ENCODE measurements at regions not wholly inside any gene's neighbourhood (a gene's known extent, or its start where the extent isn't known, plus 50 kb on each side); places are given as distances from the start of the nearest gene placed in this dataset.

GRCh38 chr22:47617186-47617585 lies 854.7 kb downstream of the TBC1D22A start:
- no peaks in the 10 kb centered on the region for H3K9me2 ChIP-seq (replicated peaks; ENCODE audit: low read length)
- no peaks in the 10 kb centered on the region; the same call in 1 of the 2 replicates for H3K27me3 ChIP-seq (ENCODE audit: low read length)
- no peak overlapping the region for H3K27ac ChIP-seq (ENCODE audit: low read length)
- H2AFZ ChIP-seq (ENCODE audit: low read length) = no peak overlapping the region
- ChIA-PET CTCF (no interaction called here), POLR2A (ENCODE audit: unreplicated experiment) (no interaction called here)
- H3K79me2 ChIP-seq (ENCODE audit: low read length) = no peaks in the 10 kb centered on the region
- ATAC-seq (no peak), DNase-seq (no peak)
- no peak overlapping the region for H3K4me3 ChIP-seq (ENCODE audit: low read length)
- H3K36me3 ChIP-seq (ENCODE audit: low read depth, low read length) = no peaks in the 10 kb centered on the region
- no peak overlapping the region for H3K9ac ChIP-seq (ENCODE audit: low read length)
- TF ChIP-seq EZH2 (IDR thresholded peaks at IDR 0.05; ENCODE audit: low read length, unreplicated experiment) (no peak), EZH2phosphoT487 (IDR thresholded peaks at IDR 0.05; ENCODE audit: borderline replicate concordance, low read length) (no peak)
- TF ChIP-seq, protein P1, sequence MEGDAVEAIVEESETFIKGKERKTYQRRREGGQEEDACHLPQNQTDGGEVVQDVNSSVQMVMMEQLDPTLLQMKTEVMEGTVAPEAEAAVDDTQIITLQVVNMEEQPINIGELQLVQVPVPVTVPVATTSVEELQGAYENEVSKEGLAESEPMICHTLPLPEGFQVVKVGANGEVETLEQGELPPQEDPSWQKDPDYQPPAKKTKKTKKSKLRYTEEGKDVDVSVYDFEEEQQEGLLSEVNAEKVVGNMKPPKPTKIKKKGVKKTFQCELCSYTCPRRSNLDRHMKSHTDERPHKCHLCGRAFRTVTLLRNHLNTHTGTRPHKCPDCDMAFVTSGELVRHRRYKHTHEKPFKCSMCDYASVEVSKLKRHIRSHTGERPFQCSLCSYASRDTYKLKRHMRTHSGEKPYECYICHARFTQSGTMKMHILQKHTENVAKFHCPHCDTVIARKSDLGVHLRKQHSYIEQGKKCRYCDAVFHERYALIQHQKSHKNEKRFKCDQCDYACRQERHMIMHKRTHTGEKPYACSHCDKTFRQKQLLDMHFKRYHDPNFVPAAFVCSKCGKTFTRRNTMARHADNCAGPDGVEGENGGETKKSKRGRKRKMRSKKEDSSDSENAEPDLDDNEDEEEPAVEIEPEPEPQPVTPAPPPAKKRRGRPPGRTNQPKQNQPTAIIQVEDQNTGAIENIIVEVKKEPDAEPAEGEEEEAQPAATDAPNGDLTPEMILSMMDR (conservative IDR thresholded peaks at IDR 0.05; ENCODE audit: low read depth, low read length) = no peak
- no peak overlapping the region for H3K4me2 ChIP-seq (ENCODE audit: low read length)
- BruUV-seq (replicated peaks) = no TSS peak
- no peaks in the 10 kb centered on the region for H3K4me1 ChIP-seq (ENCODE audit: insufficient read depth, low read length)
- intact Hi-C loops (cut with micrococcal nuclease) = no loop called here
- H3K9me3 ChIP-seq (ENCODE audit: low read length) = no peaks in the 10 kb centered on the region
- H3F3A ChIP-seq (ENCODE audit: low read length, unreplicated experiment) = no peaks in the 10 kb centered on the region
- no peaks in the 10 kb centered on the region for H4K20me1 ChIP-seq (ENCODE audit: low read length)

DNA sequence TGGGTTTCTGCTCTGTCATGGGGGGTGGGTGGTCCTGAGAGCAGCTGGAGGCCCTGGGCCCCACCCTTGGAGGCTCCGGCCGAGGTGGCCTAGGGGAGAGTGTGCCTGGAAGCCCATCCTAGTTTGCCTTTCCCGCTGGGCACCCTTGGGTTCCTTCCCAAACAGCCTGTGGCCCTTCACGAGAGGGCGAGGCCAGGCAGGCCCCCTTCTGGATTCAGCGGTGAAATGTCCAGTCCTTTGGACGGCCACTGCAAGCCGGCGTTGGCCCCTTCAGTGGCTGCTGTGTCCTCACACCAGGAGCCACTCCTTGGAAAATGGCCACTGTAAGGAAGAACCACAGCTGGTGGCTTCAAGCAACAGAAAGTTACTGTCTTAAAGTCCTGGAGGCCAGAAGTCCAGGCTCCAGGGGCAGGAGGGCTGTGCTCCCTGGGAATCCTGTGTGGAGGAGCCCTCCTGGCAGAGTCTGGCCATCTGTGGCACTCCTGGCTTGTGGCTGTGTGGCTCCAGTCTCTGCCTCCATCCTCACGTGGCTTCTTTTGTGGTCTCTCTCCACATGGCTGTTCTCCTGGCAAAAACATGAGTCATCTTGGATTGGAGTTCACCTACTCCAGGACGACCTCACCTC lies 854.1 kb downstream of the TBC1D22A start:
- H3K27ac ChIP-seq (ENCODE audit: low read length) = no peak overlapping the region
- no peaks in the 10 kb centered on the region; the same call in 1 of the 2 replicates for H3K27me3 ChIP-seq (ENCODE audit: low read length)
- ChIA-PET CTCF (no interaction called here), POLR2A (ENCODE audit: unreplicated experiment) (no interaction called here)
- H3K4me1 ChIP-seq (ENCODE audit: insufficient read depth, low read length) = no peaks in the 10 kb centered on the region
- no peak for DNase-seq
- no peak for ATAC-seq
- no peaks in the 10 kb centered on the region for H3K36me3 ChIP-seq (ENCODE audit: low read depth, low read length)
- intact Hi-C loops (cut with micrococcal nuclease) = no loop called here
- no peaks in the 10 kb centered on the region for H3K79me2 ChIP-seq (ENCODE audit: low read length)
- H3K9me3 ChIP-seq (ENCODE audit: low read length) = no peaks in the 10 kb centered on the region
- no peaks in the 10 kb centered on the region for H3F3A ChIP-seq (ENCODE audit: low read length, unreplicated experiment)
- H4K20me1 ChIP-seq (ENCODE audit: low read length) = no peaks in the 10 kb centered on the region
- H3K4me2 ChIP-seq (ENCODE audit: low read length) = no peak overlapping the region
- H3K9me2 ChIP-seq (replicated peaks; ENCODE audit: low read length) = no peaks in the 10 kb centered on the region
- BruUV-seq (replicated peaks) = no TSS peak
- no peak overlapping the region for H3K4me3 ChIP-seq (ENCODE audit: low read length)
- no peak overlapping the region for H3K9ac ChIP-seq (ENCODE audit: low read length)
- no peak overlapping the region for H2AFZ ChIP-seq (ENCODE audit: low read length)
- TF ChIP-seq EZH2phosphoT487 (IDR thresholded peaks at IDR 0.05; ENCODE audit: borderline replicate concordance, low read length) (no peak), EZH2 (IDR thresholded peaks at IDR 0.05; ENCODE audit: low read length, unreplicated experiment) (no peak)
- TF ChIP-seq, protein P1 (conservative IDR thresholded peaks at IDR 0.05; ENCODE audit: low read depth, low read length) = no peak

DNA sequence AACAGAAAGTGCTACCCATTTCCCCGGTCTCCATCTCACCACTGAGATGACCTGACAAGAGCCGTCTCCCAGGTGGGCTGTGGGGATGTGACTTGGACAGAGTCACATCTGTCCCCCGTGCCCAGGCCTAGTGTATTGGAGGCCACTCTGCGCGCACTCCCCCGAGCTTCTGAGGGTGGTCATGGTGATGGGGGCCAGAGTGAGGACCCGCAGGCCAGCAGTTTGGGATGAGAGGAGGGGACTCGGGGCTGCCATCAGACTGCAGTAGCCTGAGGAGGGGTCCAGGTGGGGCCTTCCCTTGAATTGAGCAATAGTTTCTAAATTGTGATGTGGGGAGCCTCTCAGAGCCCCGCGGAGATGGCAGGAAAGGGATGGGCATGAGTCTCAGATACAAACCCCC lies 852.6 kb downstream of the TBC1D22A start:
- Histone ChIP-seq H3K9me2 (replicated peaks; ENCODE audit: low read length) (no peaks in the 10 kb centered on the region), H3K9ac (ENCODE audit: low read length) (no peak overlapping the region), H4K20me1 (ENCODE audit: low read length) (no peaks in the 10 kb centered on the region), H3K9me3 (ENCODE audit: low read length) (no peaks in the 10 kb centered on the region), H3K27ac (ENCODE audit: low read length) (no peak overlapping the region), H3K4me1 (ENCODE audit: insufficient read depth, low read length) (no peaks in the 10 kb centered on the region), H2AFZ (ENCODE audit: low read length) (no peak overlapping the region), H3K27me3 (ENCODE audit: low read length) (no peaks in the 10 kb centered on the region), H3K79me2 (ENCODE audit: low read length) (no peaks in the 10 kb centered on the region), H3K4me3 (ENCODE audit: low read length) (no peak overlapping the region), H3F3A (ENCODE audit: low read length, unreplicated experiment) (no peaks in the 10 kb centered on the region), H3K36me3 (ENCODE audit: low read depth, low read length) (no peaks in the 10 kb centered on the region), H3K4me2 (ENCODE audit: low read length) (no peak overlapping the region)
- ATAC-seq = no peak
- ChIA-PET CTCF (no interaction called here), POLR2A (ENCODE audit: unreplicated experiment) (no interaction called here)
- intact Hi-C loops (cut with micrococcal nuclease) = no loop called here
- DNase-seq = no peak
- BruUV-seq (replicated peaks) = no TSS peak
- no peak for TF ChIP-seq EZH2 (IDR thresholded peaks at IDR 0.05; ENCODE audit: low read length, unreplicated experiment)
- TF ChIP-seq, protein P1 (conservative IDR thresholded peaks at IDR 0.05; ENCODE audit: low read depth, low read length) = no peak
- TF ChIP-seq EZH2phosphoT487 (IDR thresholded peaks at IDR 0.05; ENCODE audit: borderline replicate concordance, low read length) = no peak

Data from PC-3 (cell line).